Panc1 (cell line): ENCODE measurements at regions not wholly inside any gene's neighbourhood (a gene's known extent, or its start where the extent isn't known, plus 50 kb on each side); places are given as distances from the start of the nearest gene placed in this dataset.

ENCODE experiments used
- CTCF ChIP-seq: fragments of 450-650 bp; IDR thresholded peaks from 2 replicates; pipeline ENCODE4 v1.5.1; 2017; ENCODE audit warnings: mild to moderate bottlenecking
- POLR2AphosphoS5 ChIP-seq: IDR thresholded peaks from 2 replicates; pipeline ENCODE4 v1.6.1; 2012; ENCODE audit warnings: mild to moderate bottlenecking, low read depth, low read length, moderate library complexity
- REST ChIP-seq, 2 experiments: IDR thresholded peaks; 2 replicates each; pipeline ENCODE4 v1.6.1; 2011 to 2012; ENCODE audit warnings: low read depth in 2 of 2, control low read depth in 1 of 2, low read length in 1 of 2, mild to moderate bottlenecking in 1 of 2, moderate library complexity in 1 of 2; ENCODE audit not compliant: insufficient read depth in 1 of 2
- TCF7L2 ChIP-seq: IDR thresholded peaks from 2 replicates; pipeline ENCODE4 v1.6.1; 2011; ENCODE audit warnings: mild to moderate bottlenecking, low read depth, low read length, inconsistent platforms

GRCh38 chr13:64912141-64912540, 2318.0 kb downstream of the PCDH9 start:
- TF ChIP-seq CTCF (no peak), POLR2AphosphoS5 (no peak), REST (IDR thresholded peaks at IDR 0.05; ENCODE audit: insufficient read depth in 1 of 2, low read depth in 2 of 2, low read length in 1 of 2) (no peak), TCF7L2 (no peak)
